ENCODE measurements at regions not wholly inside any gene's neighbourhood (a gene's known extent, or its start where the extent isn't known, plus 50 kb on each side); places are given as distances from the start of the nearest gene placed in this dataset.

DNA sequence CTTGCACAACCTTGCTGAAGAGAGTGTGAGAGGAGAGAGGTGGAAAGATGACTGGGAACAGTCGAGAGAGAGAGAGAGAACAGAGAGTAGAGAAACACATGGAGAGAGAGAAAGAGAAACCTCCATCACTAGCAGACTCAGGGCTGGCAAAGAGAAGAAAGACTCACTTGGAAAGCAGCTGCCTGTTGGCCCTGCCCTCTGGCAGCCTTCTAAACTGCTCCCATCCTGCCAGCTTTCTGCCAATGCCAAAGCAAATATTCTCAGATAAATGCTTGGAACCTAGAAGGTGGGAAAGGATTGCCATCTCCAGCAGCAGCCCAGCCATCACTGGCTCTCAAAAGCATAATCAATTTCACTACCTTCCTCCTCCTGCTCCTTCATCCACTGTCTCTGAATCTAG is 107.9 kb upstream of the WSCD2 start:
- Histone ChIP-seq H3K27ac (ENCODE audit: low read depth, low read length, poor library complexity, severe bottlenecking) (no peak overlapping the region), H4K20me1 (ENCODE audit: insufficient read depth, low read length) (no peaks in the 10 kb centered on the region), H3K79me2 (ENCODE audit: insufficient read depth, low read depth, low read length) (no peaks in the 10 kb centered on the region), H2AFZ (ENCODE audit: low read length) (no peak overlapping the region), H3K4me1 (ENCODE audit: insufficient read depth, low read length, poor library complexity, severe bottlenecking) (no peaks in the 10 kb centered on the region), H3K36me3 (ENCODE audit: insufficient read depth, low read length) (no peaks in the 10 kb centered on the region), H3K9me2 (ENCODE audit: insufficient read depth, low read length) (no peaks in the 10 kb centered on the region), H3K4me2 (ENCODE audit: low read length) (no peak overlapping the region), H3K9me3 (ENCODE audit: low read length) (no peaks in the 10 kb centered on the region), H3K4me3 (ENCODE audit: low read depth, low read length, poor library complexity, severe bottlenecking) (no peak overlapping the region)
- no peak for DNase-seq (ENCODE audit: low spot score)
- POLR2A ChIA-PET = no interaction called here
- TF ChIP-seq EZH2phosphoT487 (IDR thresholded peaks at IDR 0.05; ENCODE audit: borderline replicate concordance, low read depth, low read length) = no peak
- TF ChIP-seq, protein P1, sequence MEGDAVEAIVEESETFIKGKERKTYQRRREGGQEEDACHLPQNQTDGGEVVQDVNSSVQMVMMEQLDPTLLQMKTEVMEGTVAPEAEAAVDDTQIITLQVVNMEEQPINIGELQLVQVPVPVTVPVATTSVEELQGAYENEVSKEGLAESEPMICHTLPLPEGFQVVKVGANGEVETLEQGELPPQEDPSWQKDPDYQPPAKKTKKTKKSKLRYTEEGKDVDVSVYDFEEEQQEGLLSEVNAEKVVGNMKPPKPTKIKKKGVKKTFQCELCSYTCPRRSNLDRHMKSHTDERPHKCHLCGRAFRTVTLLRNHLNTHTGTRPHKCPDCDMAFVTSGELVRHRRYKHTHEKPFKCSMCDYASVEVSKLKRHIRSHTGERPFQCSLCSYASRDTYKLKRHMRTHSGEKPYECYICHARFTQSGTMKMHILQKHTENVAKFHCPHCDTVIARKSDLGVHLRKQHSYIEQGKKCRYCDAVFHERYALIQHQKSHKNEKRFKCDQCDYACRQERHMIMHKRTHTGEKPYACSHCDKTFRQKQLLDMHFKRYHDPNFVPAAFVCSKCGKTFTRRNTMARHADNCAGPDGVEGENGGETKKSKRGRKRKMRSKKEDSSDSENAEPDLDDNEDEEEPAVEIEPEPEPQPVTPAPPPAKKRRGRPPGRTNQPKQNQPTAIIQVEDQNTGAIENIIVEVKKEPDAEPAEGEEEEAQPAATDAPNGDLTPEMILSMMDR (conservative IDR thresholded peaks at IDR 0.05; ENCODE audit: low read length) = no peak
- intact Hi-C loops (cut with micrococcal nuclease; ENCODE audit: unreplicated experiment) = no loop called here
- no TSS peak for BruUV-seq (replicated peaks)
- CTCF ChIA-PET (ENCODE audit: unreplicated experiment) = no interaction called here

DNA sequence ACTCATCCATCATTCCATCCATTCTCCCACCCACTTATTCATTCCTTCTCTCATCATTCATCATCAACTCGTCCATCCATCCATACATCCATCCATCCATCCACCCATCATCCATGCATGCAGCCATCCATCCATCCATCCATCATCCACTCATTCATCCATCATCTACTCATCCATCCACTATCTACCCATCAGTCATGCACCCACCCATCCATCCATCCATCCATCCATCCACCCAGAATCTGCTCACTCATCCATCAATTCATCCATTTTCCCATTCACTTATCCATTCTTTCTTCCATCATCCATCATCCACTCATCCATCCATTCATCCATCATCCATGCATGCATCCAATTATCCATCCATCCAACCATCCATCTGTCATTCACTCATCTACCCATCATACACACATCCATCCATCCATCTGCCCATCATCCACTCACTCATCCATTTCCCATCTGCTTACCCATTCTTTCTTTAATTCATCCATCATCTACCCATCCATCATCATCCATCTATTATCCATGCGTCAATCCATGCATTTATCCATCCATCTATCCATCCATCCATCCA is 107.1 kb upstream of the WSCD2 start:
- H3K4me2 ChIP-seq (ENCODE audit: low read length) = no peak overlapping the region
- POLR2A ChIA-PET = interaction anchor here (0.7 kb wide), 1 partner anchor 9 kb away, joined by 5 read pairs; no protein-coding TSS in a partner anchor
- no peak overlapping the region for H3K27ac ChIP-seq (ENCODE audit: low read depth, low read length, poor library complexity, severe bottlenecking)
- intact Hi-C loops (cut with micrococcal nuclease; ENCODE audit: unreplicated experiment) = no loop called here
- H3K4me3 ChIP-seq (ENCODE audit: low read depth, low read length, poor library complexity, severe bottlenecking) = no peak overlapping the region
- no peaks in the 10 kb centered on the region for H3K79me2 ChIP-seq (ENCODE audit: insufficient read depth, low read depth, low read length)
- H3K36me3 ChIP-seq (ENCODE audit: insufficient read depth, low read length) = no peaks in the 10 kb centered on the region
- no peaks in the 10 kb centered on the region for H3K4me1 ChIP-seq (ENCODE audit: insufficient read depth, low read length, poor library complexity, severe bottlenecking)
- no peaks in the 10 kb centered on the region for H4K20me1 ChIP-seq (ENCODE audit: insufficient read depth, low read length)
- BruUV-seq (replicated peaks) = no TSS peak
- no peak overlapping the region for H2AFZ ChIP-seq (ENCODE audit: low read length)
- DNase-seq (ENCODE audit: low spot score) = no peak
- no peaks in the 10 kb centered on the region for H3K9me3 ChIP-seq (ENCODE audit: low read length)
- CTCF ChIA-PET (ENCODE audit: unreplicated experiment) = no interaction called here
- TF ChIP-seq EZH2phosphoT487 (IDR thresholded peaks at IDR 0.05; ENCODE audit: borderline replicate concordance, low read depth, low read length) = no peak
- TF ChIP-seq, protein P1 (conservative IDR thresholded peaks at IDR 0.05; ENCODE audit: low read length) = no peak
- no peaks in the 10 kb centered on the region for H3K9me2 ChIP-seq (ENCODE audit: insufficient read depth, low read length)

DNA sequence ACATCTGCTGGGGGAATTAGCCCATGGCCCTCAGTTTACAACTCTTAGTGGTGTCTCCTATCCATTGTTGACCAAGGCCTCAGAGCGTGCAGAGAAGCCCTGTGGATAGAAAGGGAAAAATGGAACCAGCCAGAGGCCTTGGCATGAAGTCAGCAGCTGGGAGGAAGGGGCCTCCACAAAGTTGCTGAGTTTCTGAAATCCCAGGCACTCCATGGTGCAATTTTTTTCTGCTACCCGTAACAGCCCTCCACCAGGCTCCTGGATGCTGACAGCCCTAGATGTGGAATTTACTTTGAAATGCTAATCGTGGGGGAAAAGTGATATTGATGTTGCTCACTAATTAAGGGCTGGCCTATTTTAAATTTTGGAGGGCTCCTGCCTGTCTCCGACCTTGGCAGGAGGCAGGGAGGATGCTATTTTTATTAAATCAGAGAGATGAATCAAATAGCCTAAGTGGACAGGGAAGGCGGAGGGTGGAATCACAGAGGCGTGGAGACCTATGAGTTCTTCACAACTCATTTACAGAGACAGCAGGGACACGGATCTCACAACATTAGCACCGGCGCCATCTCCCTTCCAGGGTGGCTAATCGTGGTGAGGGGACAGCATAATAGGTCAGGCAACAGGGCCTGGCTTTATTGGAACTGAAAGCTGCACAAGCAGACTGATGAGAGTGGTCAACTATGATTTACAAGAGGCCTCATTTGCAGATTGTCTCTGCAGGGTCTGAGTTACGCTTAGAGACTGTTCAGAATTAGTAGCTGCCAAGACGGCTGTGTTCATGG is 99.8 kb upstream of the WSCD2 start:
- H3K9me2 ChIP-seq (ENCODE audit: insufficient read depth, low read length) = no peaks in the 10 kb centered on the region
- no peak overlapping the region for H3K4me2 ChIP-seq (ENCODE audit: low read length)
- no peaks in the 10 kb centered on the region for H4K20me1 ChIP-seq (ENCODE audit: insufficient read depth, low read length)
- H3K9me3 ChIP-seq (ENCODE audit: low read length) = no peaks in the 10 kb centered on the region
- H3K4me1 ChIP-seq (ENCODE audit: insufficient read depth, low read length, poor library complexity, severe bottlenecking) = no peaks in the 10 kb centered on the region
- no peaks in the 10 kb centered on the region for H3K79me2 ChIP-seq (ENCODE audit: insufficient read depth, low read depth, low read length)
- no peak overlapping the region for H2AFZ ChIP-seq (ENCODE audit: low read length)
- no peak for DNase-seq (ENCODE audit: low spot score)
- ChIA-PET POLR2A (interaction anchor here (1.1 kb wide), 1 partner anchor 51 kb away, joined by 3 read pairs; no protein-coding TSS in a partner anchor), CTCF (ENCODE audit: unreplicated experiment) (no interaction called here)
- no peaks in the 10 kb centered on the region for H3K36me3 ChIP-seq (ENCODE audit: insufficient read depth, low read length)
- intact Hi-C loops (cut with micrococcal nuclease; ENCODE audit: unreplicated experiment) = no loop called here
- H3K27ac ChIP-seq (ENCODE audit: low read depth, low read length, poor library complexity, severe bottlenecking) = no peak overlapping the region
- no peak overlapping the region for H3K4me3 ChIP-seq (ENCODE audit: low read depth, low read length, poor library complexity, severe bottlenecking)
- BruUV-seq (replicated peaks) = no TSS peak
- TF ChIP-seq EZH2phosphoT487 (IDR thresholded peaks at IDR 0.05; ENCODE audit: borderline replicate concordance, low read depth, low read length) = no peak
- TF ChIP-seq, protein P1 (conservative IDR thresholded peaks at IDR 0.05; ENCODE audit: low read length) = no peak
